ENCODE measurements at regions not wholly inside any gene's neighbourhood (a gene's known extent, or its start where the extent isn't known, plus 50 kb on each side); places are given as distances from the start of the nearest gene placed in this dataset.

GRCh38 chr1:36656271-36656670 is 173.6 kb upstream of the CSF3R start:
- Mint-ChIP-seq H3K4me3 (ENCODE audit: unreplicated experiment) (no peak overlapping the region), H3K9me3 (ENCODE audit: low read depth) (no peaks in the 10 kb centered on the region), H3K27ac (ENCODE audit: unreplicated experiment) (no peak overlapping the region), H3K27me3 (ENCODE audit: low read depth) (peaks cover 51% of the 10 kb centered on the region), H3K36me3 (ENCODE audit: low read depth) (no peaks in the 10 kb centered on the region), H3K4me1 (ENCODE audit: low read depth) (no peaks in the 10 kb centered on the region)
- no peak for TF ChIP-seq CTCF (IDR thresholded peaks at IDR 0.05)
- no peak for DNase-seq (ENCODE audit: low spot score)

- no peak for TF ChIP-seq CTCF (IDR thresholded peaks at IDR 0.05)
- no peaks in the 10 kb centered on the region for H3K4me1 Mint-ChIP-seq (ENCODE audit: low read depth)
- H3K27ac Mint-ChIP-seq (ENCODE audit: unreplicated experiment) = no peak overlapping the region
- no peaks in the 10 kb centered on the region for H3K36me3 Mint-ChIP-seq (ENCODE audit: low read depth)
- no peaks in the 10 kb centered on the region for H3K9me3 Mint-ChIP-seq (ENCODE audit: low read depth)
- H3K4me3 Mint-ChIP-seq (ENCODE audit: unreplicated experiment) = no peak overlapping the region
- DNase-seq (ENCODE audit: low spot score) = no peak
- H3K27me3 Mint-ChIP-seq (ENCODE audit: low read depth) = peaks cover 50% of the 10 kb centered on the region
Observed at GRCh38 chr1:36654586-36654985, 171.9 kb upstream of the CSF3R start.

GRCh38 chr1:36653850-36654249 is 171.1 kb upstream of the CSF3R start:
- peaks cover 45% of the 10 kb centered on the region for H3K27me3 Mint-ChIP-seq (ENCODE audit: low read depth)
- H3K4me3 Mint-ChIP-seq (ENCODE audit: unreplicated experiment) = no peak overlapping the region
- no peaks in the 10 kb centered on the region for H3K36me3 Mint-ChIP-seq (ENCODE audit: low read depth)
- H3K27ac Mint-ChIP-seq (ENCODE audit: unreplicated experiment) = no peak overlapping the region
- H3K4me1 Mint-ChIP-seq (ENCODE audit: low read depth) = no peaks in the 10 kb centered on the region
- H3K9me3 Mint-ChIP-seq (ENCODE audit: low read depth) = no peaks in the 10 kb centered on the region
- no peak for TF ChIP-seq CTCF (IDR thresholded peaks at IDR 0.05)
- DNase-seq (ENCODE audit: low spot score) = no peak

- no peak for TF ChIP-seq CTCF (IDR thresholded peaks at IDR 0.05)
- no peak for DNase-seq (ENCODE audit: low spot score)
- H3K36me3 Mint-ChIP-seq (ENCODE audit: low read depth) = no peaks in the 10 kb centered on the region
- no peaks in the 10 kb centered on the region for H3K4me1 Mint-ChIP-seq (ENCODE audit: low read depth)
- H3K4me3 Mint-ChIP-seq (ENCODE audit: unreplicated experiment) = no peak overlapping the region
- no peak overlapping the region for H3K27ac Mint-ChIP-seq (ENCODE audit: unreplicated experiment)
- no peaks in the 10 kb centered on the region for H3K9me3 Mint-ChIP-seq (ENCODE audit: low read depth)
- peaks cover 54% of the 10 kb centered on the region for H3K27me3 Mint-ChIP-seq (ENCODE audit: low read depth)
Observed at GRCh38 chr1:36652586-36652985, 169.9 kb upstream of the CSF3R start.

- Mint-ChIP-seq H3K27ac (ENCODE audit: unreplicated experiment) (no peak overlapping the region), H3K4me3 (ENCODE audit: unreplicated experiment) (no peak overlapping the region), H3K27me3 (ENCODE audit: low read depth) (peaks cover 54% of the 10 kb centered on the region), H3K36me3 (ENCODE audit: low read depth) (no peaks in the 10 kb centered on the region), H3K9me3 (ENCODE audit: low read depth) (no peaks in the 10 kb centered on the region), H3K4me1 (ENCODE audit: low read depth) (no peaks in the 10 kb centered on the region)
- no peak for TF ChIP-seq CTCF (IDR thresholded peaks at IDR 0.05)
- no peak for DNase-seq (ENCODE audit: low spot score)
Observed at GRCh38 chr1:36652011-36652410, 169.3 kb upstream of the CSF3R start.

Data from chondrocyte (in vitro differentiated cells).